ENCODE measurements at regions not wholly inside any gene's neighbourhood (a gene's known extent, or its start where the extent isn't known, plus 50 kb on each side); places are given as distances from the start of the nearest gene placed in this dataset.

DNA sequence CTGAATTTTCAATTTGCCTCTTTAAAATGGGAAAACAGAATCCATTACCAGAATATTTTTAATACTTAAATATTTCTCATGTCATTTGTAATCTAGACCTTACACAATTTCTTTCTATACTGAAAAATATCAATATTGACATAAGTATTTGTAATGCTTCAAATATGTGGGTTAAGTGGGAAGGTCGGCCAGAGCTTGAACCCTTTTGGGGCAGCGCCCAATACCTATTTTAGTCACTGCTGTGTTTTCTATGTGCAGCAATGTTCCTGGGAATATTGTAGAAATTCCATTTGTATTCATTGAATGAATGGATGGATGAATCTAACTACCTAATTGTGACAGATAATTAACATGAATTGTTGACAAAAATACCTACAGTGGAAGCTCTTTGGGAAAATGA, 459.7 kb upstream of the ZNF717 start:
- TF ChIP-seq POLR2AphosphoS5 (IDR thresholded peaks at IDR 0.05; ENCODE audit: low read depth, low read length) (no peak), FOXP2 (optimal IDR thresholded peaks at IDR 0.05; ENCODE audit: borderline replicate concordance, extremely low read depth, extremely low read length, insufficient read depth) (no peak), TAF1 (IDR thresholded peaks at IDR 0.05; ENCODE audit: borderline replicate concordance, insufficient read depth, low read length) (no peak)
